GM12801 (cell line): ENCODE measurements at regions not wholly inside any gene's neighbourhood (a gene's known extent, or its start where the extent isn't known, plus 50 kb on each side); places are given as distances from the start of the nearest gene placed in this dataset.

Experiments used
- CTCF ChIP-seq: IDR thresholded peaks from one replicate; pipeline ENCODE4 v1.5.1; 2011; ENCODE audit warnings: control low read depth; ENCODE audit not compliant: insufficient read length; ENCODE audit errors: extremely low read depth

GRCh38 chr4:182091128-182091527, 152.1 kb upstream of the TENM3 start:
- TF ChIP-seq CTCF: no peak

- TF ChIP-seq CTCF: no peak
Measured at GRCh38 chr4:182093431-182093831, 149.8 kb upstream of the TENM3 start.

- no peak for TF ChIP-seq CTCF
Measured at GRCh38 chr4:182093935-182094334, 149.3 kb upstream of the TENM3 start.

- TF ChIP-seq CTCF: no peak
Measured at GRCh38 chr4:182101618-182102017, 141.6 kb upstream of the TENM3 start.

GRCh38 chr4:182102576-182102975, 140.6 kb upstream of the TENM3 start:
- no peak for TF ChIP-seq CTCF

- no peak for TF ChIP-seq CTCF
Measured at GRCh38 chr4:182103614-182104319, 139.4 kb upstream of the TENM3 start.

GRCh38 chr4:182105416-182105815, 137.8 kb upstream of the TENM3 start:
- TF ChIP-seq CTCF: no peak
